GM18861 (cell line): ENCODE measurements at regions not wholly inside any gene's neighbourhood (a gene's known extent, or its start where the extent isn't known, plus 50 kb on each side); places are given as distances from the start of the nearest gene placed in this dataset.
A peak's percentile ranks its signal among the peaks of the same experiment; 100 is the strongest.

Experiments
- ATAC-seq: cut with Tn5 transposase; IDR thresholded peaks from one replicate; pipeline ENCODE4 v1.9.1; 2021; ENCODE audit not compliant: unreplicated experiment

GRCh38 chr2:122816803-122817202 lies 1061.4 kb downstream of the TSN start:
- ATAC-seq = no peak

GRCh38 chr2:122822319-122822718 lies 1066.9 kb downstream of the TSN start:
- no peak for ATAC-seq

- ATAC-seq = no peak
These were observed 1074.7 kb downstream of the TSN start for GRCh38 chr2:122830157-122830556.

- no peak for ATAC-seq
These were observed 1076.2 kb downstream of the TSN start for GRCh38 chr2:122831649-122832048.

- no peak for ATAC-seq
These were observed 1088.1 kb downstream of the TSN start for GRCh38 chr2:122843503-122843902.

GRCh38 chr2:122851161-122851560 lies 1095.7 kb downstream of the TSN start:
- ATAC-seq = no peak

GRCh38 chr2:122851972-122852531 lies 1096.6 kb downstream of the TSN start:
- ATAC-seq = no peak

- no peak for ATAC-seq
These were observed 1101.2 kb downstream of the TSN start for GRCh38 chr2:122856696-122857095.

- ATAC-seq = no peak
These were observed 1102.7 kb downstream of the TSN start for GRCh38 chr2:122858075-122858702.

GRCh38 chr2:122858813-122859212 lies 1103.4 kb downstream of the TSN start:
- ATAC-seq = no peak

GRCh38 chr2:122859260-122859659 lies 1103.8 kb downstream of the TSN start:
- ATAC-seq = no peak

GRCh38 chr2:122863532-122863931 lies 1108.1 kb downstream of the TSN start:
- ATAC-seq = peak; percentile 81

GRCh38 chr2:122864728-122865127 lies 1109.3 kb downstream of the TSN start:
- no peak for ATAC-seq

- peak; percentile 61 for ATAC-seq
These were observed 1110.6 kb downstream of the TSN start for GRCh38 chr2:122866095-122866494.

- no peak for ATAC-seq
These were observed 1112.5 kb downstream of the TSN start for GRCh38 chr2:122867941-122868340.

GRCh38 chr2:122868646-122869275 lies 1113.3 kb downstream of the TSN start:
- ATAC-seq = no peak

- ATAC-seq = no peak
These were observed 1118.5 kb downstream of the TSN start for GRCh38 chr2:122873951-122874350.

- no peak for ATAC-seq
These were observed 1119.8 kb downstream of the TSN start for GRCh38 chr2:122875091-122875865.

- peak; percentile 95 for ATAC-seq
These were observed 1128.4 kb downstream of the TSN start for GRCh38 chr2:122883849-122884248.

- ATAC-seq = no peak
These were observed 1129.4 kb downstream of the TSN start for GRCh38 chr2:122884889-122885288.

GRCh38 chr2:122885436-122885835 lies 1130.0 kb downstream of the TSN start:
- ATAC-seq = no peak
